ENCODE measurements at regions not wholly inside any gene's neighbourhood (a gene's known extent, or its start where the extent isn't known, plus 50 kb on each side); places are given as distances from the start of the nearest gene placed in this dataset.

GRCh38 chr1:208641579-208642280, 397.5 kb upstream of the PLXNA2 start:
- Mint-ChIP-seq H3K27me3 (ENCODE audit: low read depth) (peaks cover 11% of the 10 kb centered on the region), H3K4me3 (no peak overlapping the region), H3K4me1 (ENCODE audit: low read depth) (no peaks in the 10 kb centered on the region), H3K9me3 (no peaks in the 10 kb centered on the region), H3K36me3 (ENCODE audit: low read depth) (no peaks in the 10 kb centered on the region), H3K27ac (no peak overlapping the region)
- DNase-seq, result no peak
- intact Hi-C loops (cut with micrococcal nuclease), result no loop called here
- CTCF ChIA-PET, result interaction anchor here (1.6 kb wide), 1 partner anchor 11 kb away, joined by 5 read pairs; no protein-coding TSS in a partner anchor

GRCh38 chr1:208643005-208643597, 398.9 kb upstream of the PLXNA2 start:
- no peaks in the 10 kb centered on the region for H3K36me3 Mint-ChIP-seq (ENCODE audit: low read depth)
- H3K4me3 Mint-ChIP-seq, result no peak overlapping the region
- H3K4me1 Mint-ChIP-seq (ENCODE audit: low read depth), result no peaks in the 10 kb centered on the region
- no peaks in the 10 kb centered on the region for H3K9me3 Mint-ChIP-seq
- H3K27ac Mint-ChIP-seq, result no peak overlapping the region
- peaks cover 7% of the 10 kb centered on the region for H3K27me3 Mint-ChIP-seq (ENCODE audit: low read depth)
- intact Hi-C loops (cut with micrococcal nuclease), result no loop called here
- DNase-seq, result no peak
- CTCF ChIA-PET, result no interaction called here

- Mint-ChIP-seq H3K27ac (no peak overlapping the region), H3K4me3 (no peak overlapping the region), H3K27me3 (ENCODE audit: low read depth) (peaks cover 5% of the 10 kb centered on the region), H3K9me3 (no peaks in the 10 kb centered on the region), H3K36me3 (ENCODE audit: low read depth) (no peaks in the 10 kb centered on the region), H3K4me1 (ENCODE audit: low read depth) (no peaks in the 10 kb centered on the region)
- DNase-seq, result no peak
- intact Hi-C loops (cut with micrococcal nuclease), result no loop called here
- CTCF ChIA-PET, result no interaction called here
Observed at GRCh38 chr1:208644401-208645160, 400.4 kb upstream of the PLXNA2 start.

- Mint-ChIP-seq H3K9me3 (no peaks in the 10 kb centered on the region), H3K27me3 (ENCODE audit: low read depth) (peaks cover 6% of the 10 kb centered on the region), H3K27ac (no peak overlapping the region), H3K36me3 (ENCODE audit: low read depth) (no peaks in the 10 kb centered on the region), H3K4me1 (ENCODE audit: low read depth) (no peaks in the 10 kb centered on the region), H3K4me3 (no peak overlapping the region)
- intact Hi-C loops (cut with micrococcal nuclease), result no loop called here
- CTCF ChIA-PET, result no interaction called here
- no peak for DNase-seq
Observed at GRCh38 chr1:208646431-208646830, 402.2 kb upstream of the PLXNA2 start.

- Mint-ChIP-seq H3K4me1 (ENCODE audit: low read depth) (no peaks in the 10 kb centered on the region), H3K27me3 (ENCODE audit: low read depth) (peaks cover 11% of the 10 kb centered on the region), H3K27ac (no peak overlapping the region), H3K4me3 (no peak overlapping the region), H3K9me3 (no peaks in the 10 kb centered on the region), H3K36me3 (ENCODE audit: low read depth) (no peaks in the 10 kb centered on the region)
- DNase-seq, result no peak
- CTCF ChIA-PET, result no interaction called here
- intact Hi-C loops (cut with micrococcal nuclease), result no loop called here
Observed at GRCh38 chr1:208648146-208648545, 404.0 kb upstream of the PLXNA2 start.

GRCh38 chr1:208652296-208653160, 408.3 kb upstream of the PLXNA2 start:
- DNase-seq, result peak; percentile 41
- no peaks in the 10 kb centered on the region for H3K4me1 Mint-ChIP-seq (ENCODE audit: low read depth)
- H3K36me3 Mint-ChIP-seq (ENCODE audit: low read depth), result no peaks in the 10 kb centered on the region
- intact Hi-C loops (cut with micrococcal nuclease), result loop anchor here (1.0 to 5.0 kb wide), 3 partner anchors 538 to 914 kb away; no protein-coding TSS in a partner anchor
- H3K27ac Mint-ChIP-seq, result no peak overlapping the region
- H3K27me3 Mint-ChIP-seq (ENCODE audit: low read depth), result peaks cover 14% of the 10 kb centered on the region
- CTCF ChIA-PET, result interaction anchor here (0.7 to 1.9 kb wide), 12 partner anchors 11 to 914 kb away, joined by 3 to 16 read pairs (median 4); no protein-coding TSS in a partner anchor
- no peaks in the 10 kb centered on the region for H3K9me3 Mint-ChIP-seq
- H3K4me3 Mint-ChIP-seq, result no peak overlapping the region

GRCh38 chr1:208653426-208653825, 409.2 kb upstream of the PLXNA2 start:
- Mint-ChIP-seq H3K27ac (no peak overlapping the region), H3K9me3 (no peaks in the 10 kb centered on the region), H3K36me3 (ENCODE audit: low read depth) (no peaks in the 10 kb centered on the region), H3K4me1 (ENCODE audit: low read depth) (no peaks in the 10 kb centered on the region), H3K4me3 (no peak overlapping the region), H3K27me3 (ENCODE audit: low read depth) (peaks cover 10% of the 10 kb centered on the region)
- CTCF ChIA-PET, result interaction anchor here (0.8 to 1.9 kb wide), 4 partner anchors 11 to 554 kb away, joined by 3 to 5 read pairs (median 4); no protein-coding TSS in a partner anchor
- intact Hi-C loops (cut with micrococcal nuclease), result loop anchor here (5.0 kb wide), 1 partner anchor 554 kb away; no protein-coding TSS in a partner anchor
- DNase-seq, result no peak

- H3K36me3 Mint-ChIP-seq (ENCODE audit: low read depth), result no peaks in the 10 kb centered on the region
- no peak overlapping the region for H3K27ac Mint-ChIP-seq
- H3K4me3 Mint-ChIP-seq, result no peak overlapping the region
- DNase-seq, result peak; percentile 5
- CTCF ChIA-PET, result interaction anchor here (0.6 to 1.0 kb wide), 2 partner anchors 27 to 553 kb away, joined by 3 to 5 read pairs; no protein-coding TSS in a partner anchor
- H3K9me3 Mint-ChIP-seq, result no peaks in the 10 kb centered on the region
- peaks cover 10% of the 10 kb centered on the region for H3K27me3 Mint-ChIP-seq (ENCODE audit: low read depth)
- no peaks in the 10 kb centered on the region for H3K4me1 Mint-ChIP-seq (ENCODE audit: low read depth)
- intact Hi-C loops (cut with micrococcal nuclease), result loop anchor here (2.0 to 5.0 kb wide), 3 partner anchors 553 to 701 kb away; no protein-coding TSS in a partner anchor
Observed at GRCh38 chr1:208654241-208654640, 410.1 kb upstream of the PLXNA2 start.

- no peaks in the 10 kb centered on the region for H3K4me1 Mint-ChIP-seq (ENCODE audit: low read depth)
- intact Hi-C loops (cut with micrococcal nuclease), result no loop called here
- no peaks in the 10 kb centered on the region for H3K9me3 Mint-ChIP-seq
- H3K27ac Mint-ChIP-seq, result no peak overlapping the region
- CTCF ChIA-PET, result no interaction called here
- no peak overlapping the region for H3K4me3 Mint-ChIP-seq
- H3K27me3 Mint-ChIP-seq (ENCODE audit: low read depth), result no peaks in the 10 kb centered on the region
- DNase-seq, result no peak
- no peaks in the 10 kb centered on the region for H3K36me3 Mint-ChIP-seq (ENCODE audit: low read depth)
Observed at GRCh38 chr1:208665936-208666335, 421.8 kb upstream of the PLXNA2 start.

- no peaks in the 10 kb centered on the region for H3K4me1 Mint-ChIP-seq (ENCODE audit: low read depth)
- intact Hi-C loops (cut with micrococcal nuclease), result no loop called here
- H3K4me3 Mint-ChIP-seq, result no peak overlapping the region
- no peak for DNase-seq
- CTCF ChIA-PET, result no interaction called here
- peaks cover 3% of the 10 kb centered on the region for H3K27me3 Mint-ChIP-seq (ENCODE audit: low read depth)
- H3K9me3 Mint-ChIP-seq, result no peaks in the 10 kb centered on the region
- H3K36me3 Mint-ChIP-seq (ENCODE audit: low read depth), result no peaks in the 10 kb centered on the region
- no peak overlapping the region for H3K27ac Mint-ChIP-seq
Observed at GRCh38 chr1:208668991-208669390, 424.8 kb upstream of the PLXNA2 start.

- CTCF ChIA-PET, result no interaction called here
- Mint-ChIP-seq H3K27me3 (ENCODE audit: low read depth) (peaks cover 3% of the 10 kb centered on the region), H3K4me1 (ENCODE audit: low read depth) (no peaks in the 10 kb centered on the region), H3K27ac (no peak overlapping the region), H3K9me3 (no peaks in the 10 kb centered on the region), H3K4me3 (no peak overlapping the region), H3K36me3 (ENCODE audit: low read depth) (no peaks in the 10 kb centered on the region)
- DNase-seq, result no peak
- intact Hi-C loops (cut with micrococcal nuclease), result no loop called here
Observed at GRCh38 chr1:208670778-208671177, 426.6 kb upstream of the PLXNA2 start.

Data from activated naive CD4-positive, alpha-beta T cell treated with anti-CD3 and anti-CD28 coated beads for 36 hours (primary cell).